HG02571 (cell line): ENCODE measurements at regions not wholly inside any gene's neighbourhood (a gene's known extent, or its start where the extent isn't known, plus 50 kb on each side); places are given as distances from the start of the nearest gene placed in this dataset.

ENCODE experiments used
- ATAC-seq: cut with Tn5 transposase; IDR thresholded peaks from one replicate; pipeline ENCODE4 v1.9.1; 2021; ENCODE audit warnings: mild to moderate bottlenecking, moderate library complexity; ENCODE audit not compliant: unreplicated experiment

DNA sequence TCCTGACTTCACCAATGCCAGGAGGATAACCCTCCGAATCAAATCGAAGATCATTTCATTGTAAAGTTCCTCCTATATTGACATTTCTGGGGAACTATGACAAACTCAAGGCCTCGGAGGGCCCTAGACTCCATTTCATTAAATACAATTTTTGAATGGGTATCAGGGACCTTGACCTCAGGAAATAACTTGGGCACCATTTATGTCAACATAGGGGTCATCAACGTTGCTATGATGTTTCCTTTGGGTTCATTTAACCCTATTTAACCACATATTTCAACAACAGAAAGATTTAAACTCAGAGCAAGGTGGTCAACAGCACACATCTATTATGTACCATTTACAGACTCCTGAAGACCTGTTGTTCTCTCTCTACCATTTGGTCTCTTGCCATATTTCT is 395.1 kb downstream of the TRIML1 start:
- no peak for ATAC-seq

DNA sequence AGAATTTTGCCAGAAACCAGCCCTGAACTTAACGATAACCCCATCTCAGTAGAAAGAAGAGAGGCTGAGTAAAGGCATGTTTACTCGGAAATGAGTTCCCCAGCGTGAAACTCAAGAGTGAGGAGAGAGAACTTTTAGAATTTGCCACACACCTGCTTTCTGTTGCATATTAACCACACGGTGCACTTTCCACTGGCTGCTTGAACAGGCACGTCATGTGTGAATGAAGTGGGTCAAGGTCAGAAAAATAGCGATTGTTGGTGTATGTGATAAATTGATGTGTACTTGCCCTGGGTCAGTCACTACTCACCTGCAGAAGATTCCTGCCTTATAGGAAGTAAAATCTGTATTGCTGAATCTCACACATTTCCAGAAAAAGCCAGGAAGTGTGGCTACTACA is 395.7 kb downstream of the TRIML1 start:
- no peak for ATAC-seq

DNA sequence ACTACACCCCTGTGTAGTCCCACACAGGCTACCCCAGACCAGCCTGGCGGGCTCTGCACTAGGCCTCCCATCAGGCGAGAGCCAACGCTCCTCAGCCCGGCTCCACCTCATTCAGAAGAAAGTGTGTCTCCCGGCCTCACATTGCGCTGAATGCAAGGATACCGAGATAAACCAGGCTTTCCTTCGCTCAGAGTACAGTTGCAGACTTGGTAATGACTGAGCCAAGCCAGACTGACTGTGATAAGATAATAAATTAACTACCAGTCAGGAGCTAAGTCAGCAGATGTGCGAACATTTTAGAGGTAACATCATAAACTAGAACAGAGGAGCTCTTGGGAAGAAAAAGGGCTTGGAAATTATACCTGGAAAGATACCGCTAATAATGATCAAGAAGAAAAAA is 397.6 kb downstream of the TRIML1 start:
- ATAC-seq = no peak

DNA sequence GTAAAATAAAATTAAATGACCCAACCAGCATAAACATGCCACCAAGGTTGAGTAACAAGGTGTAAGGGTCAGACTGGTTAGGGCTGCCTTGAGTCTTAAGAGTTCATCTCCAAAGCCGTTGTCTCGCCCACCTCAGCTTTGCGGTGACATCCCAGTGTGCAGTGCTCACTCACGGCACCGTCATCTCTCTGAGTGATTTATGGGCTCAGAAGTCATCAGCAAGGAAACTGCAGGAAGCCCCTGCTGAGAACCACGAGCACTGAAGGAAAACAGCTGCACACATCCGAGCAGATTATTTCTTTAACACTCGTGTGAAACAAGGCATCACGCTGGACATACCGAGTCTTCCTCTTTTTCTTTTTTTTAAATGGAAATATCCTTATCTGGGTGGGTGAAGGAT is 411.1 kb downstream of the TRIML1 start:
- no peak for ATAC-seq

DNA sequence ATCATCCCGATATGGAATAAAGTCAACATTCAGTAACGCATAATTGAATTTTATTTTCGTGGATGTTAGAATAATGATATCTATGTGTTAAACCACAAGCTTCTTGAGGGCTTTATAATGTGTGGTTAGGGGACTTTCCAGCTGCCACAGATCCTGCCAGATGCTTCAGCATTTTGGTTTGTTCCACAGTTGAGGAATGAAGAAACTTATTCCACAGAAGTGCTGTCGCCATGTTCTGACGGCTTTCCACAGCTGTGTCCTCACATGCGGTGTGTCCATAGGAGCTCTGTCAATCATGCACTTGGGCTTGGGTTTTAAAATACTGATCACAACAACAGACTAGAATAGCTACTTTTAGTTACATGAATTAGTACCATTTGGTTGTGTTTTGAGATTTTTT is 411.9 kb downstream of the TRIML1 start:
- no peak for ATAC-seq

DNA sequence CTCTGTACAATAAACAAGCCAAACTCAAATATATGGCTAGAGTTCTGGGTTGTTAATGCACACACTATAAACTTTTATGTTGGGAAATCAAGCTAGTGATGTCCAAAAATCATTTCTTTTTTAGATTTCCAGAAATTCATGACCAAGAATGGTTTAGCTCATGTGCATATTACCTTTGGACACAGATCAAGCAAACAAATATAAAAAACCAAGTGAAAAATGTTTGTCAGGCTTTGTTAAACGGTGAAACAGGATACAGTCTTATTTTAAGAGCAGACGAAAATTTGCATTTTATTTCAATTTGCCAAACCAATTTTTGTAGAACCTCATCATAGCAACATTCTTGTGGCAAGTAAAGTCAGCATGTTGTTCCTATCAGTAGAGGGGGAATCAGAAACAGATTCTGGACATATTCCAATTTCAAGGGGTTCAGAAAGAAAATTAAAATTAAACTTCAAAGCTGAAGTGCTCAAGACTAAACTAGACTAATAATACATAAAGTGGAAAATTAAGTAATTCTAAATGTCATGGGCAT is 413.6 kb downstream of the TRIML1 start:
- no peak for ATAC-seq

DNA sequence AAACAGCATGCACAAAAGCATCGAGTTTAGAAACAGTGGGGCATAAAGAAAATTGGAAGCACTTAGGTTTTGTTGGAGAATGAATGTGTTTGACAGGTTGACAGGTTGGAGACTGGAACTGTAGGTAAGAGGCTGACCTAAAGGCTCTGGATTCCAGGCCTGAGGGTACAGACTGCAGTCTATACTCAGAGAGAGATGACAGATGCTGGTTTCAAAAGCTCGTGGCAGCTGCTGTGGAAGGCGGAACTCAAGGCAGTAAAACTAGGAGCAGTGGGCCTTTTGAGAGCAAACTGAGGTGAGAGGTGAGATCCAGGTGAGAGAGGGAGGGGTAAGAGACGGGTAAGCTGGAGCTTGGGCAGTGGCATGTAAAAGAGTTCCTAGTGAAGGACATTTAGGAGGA is 415.2 kb downstream of the TRIML1 start:
- ATAC-seq = no peak

DNA sequence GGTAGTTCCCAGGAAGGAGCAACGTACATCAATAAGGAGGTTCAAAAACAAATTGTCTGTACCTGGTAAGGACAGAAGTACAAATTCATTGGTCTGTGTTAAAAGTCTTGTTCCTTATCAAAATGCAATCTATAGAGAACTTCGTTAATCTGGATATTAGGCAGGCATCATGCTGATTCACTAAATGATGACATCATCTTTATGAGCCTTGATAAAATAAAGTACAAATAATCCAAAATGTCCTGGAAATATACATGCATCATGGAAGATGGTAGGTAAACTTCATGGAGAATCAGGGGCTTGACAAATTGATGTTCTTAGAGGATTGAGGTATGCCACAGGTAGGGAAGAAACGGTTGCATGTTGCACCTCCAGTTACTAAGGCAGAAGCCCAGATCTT is 433.9 kb downstream of the TRIML1 start:
- no peak for ATAC-seq

DNA sequence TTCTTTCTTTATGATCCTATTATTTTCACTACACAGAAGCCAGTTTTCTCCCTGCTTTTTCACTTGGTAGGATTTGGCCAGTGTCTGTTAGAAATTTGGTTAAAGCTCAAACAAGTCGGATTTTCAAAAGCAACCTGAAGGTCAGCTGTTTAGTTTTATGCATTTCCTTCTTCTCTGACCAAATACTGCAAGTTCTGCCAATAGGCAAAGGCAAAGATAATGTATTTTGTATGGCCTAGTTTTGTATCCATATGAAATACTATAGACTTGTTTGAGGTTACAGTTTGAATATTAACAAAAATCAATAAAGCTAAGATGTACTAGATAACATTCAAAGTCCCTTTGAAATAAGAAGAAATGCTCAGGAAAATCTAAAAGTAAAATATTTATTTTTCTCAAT is 439.4 kb downstream of the TRIML1 start:
- ATAC-seq = no peak

DNA sequence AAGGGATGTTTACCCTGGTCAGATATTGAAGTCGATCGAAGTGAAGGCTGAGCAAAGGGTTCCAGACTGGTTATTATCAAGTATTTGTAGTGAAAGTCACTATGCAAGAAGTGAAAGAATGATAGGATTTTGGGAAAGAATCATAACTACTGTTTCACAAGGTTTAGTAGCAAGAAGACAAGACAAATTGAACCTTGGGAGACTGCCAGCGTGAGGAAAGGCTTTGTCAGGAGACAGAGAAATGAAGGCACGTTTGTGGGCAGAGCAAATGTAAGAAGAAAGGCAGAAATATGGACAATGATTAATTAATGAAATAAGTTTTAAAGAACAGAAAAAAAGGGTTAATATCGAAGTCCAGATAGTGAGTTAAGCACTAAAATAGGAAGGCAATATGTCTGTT is 456.8 kb downstream of the TRIML1 start:
- no peak for ATAC-seq

DNA sequence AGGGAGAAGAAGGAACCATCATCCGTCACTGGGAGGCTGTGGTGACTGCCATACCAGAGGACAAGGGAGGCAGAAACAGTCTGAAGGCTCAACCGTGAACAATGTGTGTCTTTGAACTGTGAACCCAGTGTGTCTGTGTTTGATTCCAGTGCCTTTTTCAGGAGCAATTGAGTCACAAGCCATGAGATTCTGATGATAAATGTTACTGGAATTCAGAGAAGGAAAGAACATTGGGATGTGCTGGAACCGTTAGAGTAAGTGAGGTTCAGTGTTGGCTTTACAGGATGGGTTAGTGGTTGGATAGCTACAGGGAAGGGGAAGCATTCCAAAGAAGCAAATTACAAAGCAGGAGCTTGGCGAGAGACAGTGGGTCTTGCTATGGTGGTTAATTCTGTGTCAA is 464.4 kb downstream of the TRIML1 start:
- no peak for ATAC-seq

DNA sequence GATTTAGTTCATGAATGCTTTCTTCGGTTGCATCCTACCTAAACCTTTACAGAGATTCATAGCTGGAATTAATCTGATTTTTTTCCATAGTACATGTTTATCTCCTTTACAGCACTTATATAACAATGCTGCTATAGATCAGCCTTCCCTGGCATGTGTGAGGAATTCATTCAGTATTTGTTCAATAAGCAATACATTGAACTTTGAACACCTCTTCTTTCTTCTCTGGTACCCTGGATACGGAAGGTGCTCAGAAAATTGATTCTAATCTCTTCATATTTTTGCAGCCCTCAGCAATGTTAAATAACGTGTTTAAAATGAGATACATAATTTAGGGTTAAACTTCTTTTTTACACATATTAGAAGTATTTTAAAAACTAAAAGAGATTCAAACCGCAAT is 467.4 kb downstream of the TRIML1 start:
- ATAC-seq = no peak

DNA sequence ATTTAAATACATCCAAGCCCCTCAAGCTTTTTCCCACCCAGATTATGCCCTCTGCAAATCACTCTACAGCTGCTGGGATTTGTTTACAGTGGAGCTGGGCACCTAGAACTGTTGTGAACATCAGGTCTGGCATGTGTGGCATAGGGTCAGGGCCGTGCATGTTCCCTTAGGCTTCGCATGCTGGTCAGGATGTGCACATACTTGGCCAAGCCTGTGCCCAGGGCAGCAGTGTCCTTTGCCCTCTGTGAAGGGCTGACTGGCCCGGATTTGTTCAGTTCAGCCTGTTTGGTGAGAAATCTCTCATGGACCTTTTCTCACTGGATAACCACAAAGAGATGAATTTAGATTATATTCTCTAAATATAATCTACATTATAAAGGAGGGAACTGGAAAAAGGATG is 471.9 kb downstream of the TRIML1 start:
- ATAC-seq = no peak

DNA sequence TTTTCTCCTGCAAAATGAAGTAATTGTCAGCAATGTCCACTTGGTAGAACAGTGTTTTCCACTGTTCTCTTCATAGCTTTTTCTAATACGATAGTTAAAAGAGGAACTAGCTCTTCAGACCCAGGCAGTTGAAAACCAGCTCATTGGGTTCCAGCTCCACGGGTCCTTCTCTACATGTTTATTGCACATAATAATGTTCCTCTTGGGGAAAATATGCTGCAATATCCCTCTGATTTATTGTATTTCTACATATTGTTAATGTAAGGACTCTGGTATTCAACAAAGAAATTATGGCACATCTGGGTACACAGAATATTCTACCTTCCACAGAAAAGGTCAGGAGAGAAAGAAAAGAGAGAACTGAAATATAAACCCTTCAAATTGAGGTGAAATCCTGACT is 473.4 kb downstream of the TRIML1 start:
- no peak for ATAC-seq

DNA sequence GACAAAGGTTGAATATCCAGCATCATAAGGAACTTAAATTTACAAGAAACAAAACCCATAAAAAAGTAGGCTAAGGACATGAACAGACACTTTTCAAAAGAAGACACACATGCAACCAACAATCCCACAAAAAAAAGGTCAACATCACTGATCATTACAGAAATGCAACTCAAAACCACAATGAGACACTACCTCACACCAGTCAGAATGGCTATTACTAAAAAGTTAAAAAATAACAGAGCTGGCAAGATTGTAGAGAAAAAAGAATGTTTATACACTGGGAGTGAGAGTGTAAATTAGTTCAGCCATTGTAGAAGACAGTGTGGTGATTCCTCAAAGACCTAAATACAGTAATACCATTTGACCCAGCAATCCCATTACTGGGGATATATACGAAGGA is 474.7 kb downstream of the TRIML1 start:
- no peak for ATAC-seq

DNA sequence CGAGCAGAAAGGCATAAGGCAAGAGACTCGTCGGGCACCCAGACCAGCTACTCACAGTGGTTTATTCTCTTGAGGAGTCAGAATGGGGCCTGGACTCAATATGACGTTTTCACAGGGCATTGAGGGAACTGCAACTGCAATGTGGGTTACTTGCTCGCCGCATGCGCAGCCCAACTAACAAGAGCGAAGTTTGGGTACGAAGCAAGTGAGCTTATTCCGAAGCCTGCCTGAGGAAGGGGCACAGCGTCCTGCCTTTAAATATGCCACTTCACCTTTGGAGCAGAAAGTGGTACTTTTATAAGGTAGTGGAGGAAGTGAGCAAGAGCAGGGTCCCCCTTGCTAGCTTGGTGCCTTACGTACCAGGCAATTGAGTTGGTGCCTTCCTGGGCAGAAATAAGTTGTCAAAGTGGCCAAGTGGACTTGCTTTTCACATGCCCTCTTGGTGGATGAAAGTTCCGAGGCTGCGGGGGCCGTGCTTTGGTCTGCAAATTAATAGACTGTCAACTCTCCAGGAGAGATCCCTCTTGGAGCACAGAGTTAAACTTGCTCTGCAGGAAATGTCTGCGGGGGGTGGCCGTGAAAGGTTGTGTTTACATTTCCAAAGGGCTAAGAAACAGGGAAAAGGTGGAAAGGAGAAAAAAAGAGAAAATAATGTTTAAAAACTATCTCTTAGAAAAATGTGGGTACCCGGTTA is 480.4 kb downstream of the TRIML1 start:
- no peak for ATAC-seq

DNA sequence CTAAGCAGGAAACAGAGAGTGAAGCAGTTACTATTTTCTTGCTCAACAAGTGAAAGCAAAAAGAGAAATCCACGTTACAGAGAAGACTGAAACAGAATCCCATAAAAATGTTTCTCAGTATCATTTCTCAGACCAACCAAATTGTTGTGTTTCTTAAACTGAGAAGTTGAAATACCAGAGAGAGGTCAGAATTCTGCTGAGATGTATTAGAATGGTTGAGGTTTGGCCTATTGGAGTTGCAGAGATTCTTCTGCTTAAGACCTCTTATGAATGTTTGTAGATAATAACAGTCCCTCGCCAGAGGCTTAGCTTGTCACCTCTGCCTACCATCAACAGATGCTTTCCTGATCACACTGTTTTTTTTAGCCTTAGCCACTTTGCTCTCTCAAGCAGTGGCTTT is 481.4 kb downstream of the TRIML1 start:
- no peak for ATAC-seq

DNA sequence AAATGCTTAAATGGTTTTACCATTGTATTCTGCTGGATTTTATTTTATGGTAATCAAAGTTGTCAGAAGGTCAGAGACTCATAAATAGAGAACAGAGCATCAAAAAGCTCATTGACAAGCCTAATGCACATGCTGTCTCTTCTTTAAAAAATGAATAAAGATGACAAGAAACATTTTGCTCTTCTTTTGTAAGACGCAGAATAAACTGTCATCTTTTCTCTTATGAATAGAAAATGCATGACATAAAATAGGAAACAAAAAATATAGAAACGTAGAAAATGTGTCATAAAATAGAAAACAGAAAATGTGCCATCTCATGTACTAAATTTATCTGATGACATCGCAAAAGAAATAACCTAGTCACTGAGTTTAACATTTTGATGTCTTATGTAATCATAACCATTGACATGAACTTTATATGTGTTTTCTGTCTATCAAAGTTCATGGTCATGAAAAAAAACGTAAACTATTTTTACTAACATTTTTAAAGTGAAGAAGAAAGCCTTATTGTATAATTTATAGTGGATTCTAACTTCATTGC is 484.1 kb downstream of the TRIML1 start:
- ATAC-seq = no peak

DNA sequence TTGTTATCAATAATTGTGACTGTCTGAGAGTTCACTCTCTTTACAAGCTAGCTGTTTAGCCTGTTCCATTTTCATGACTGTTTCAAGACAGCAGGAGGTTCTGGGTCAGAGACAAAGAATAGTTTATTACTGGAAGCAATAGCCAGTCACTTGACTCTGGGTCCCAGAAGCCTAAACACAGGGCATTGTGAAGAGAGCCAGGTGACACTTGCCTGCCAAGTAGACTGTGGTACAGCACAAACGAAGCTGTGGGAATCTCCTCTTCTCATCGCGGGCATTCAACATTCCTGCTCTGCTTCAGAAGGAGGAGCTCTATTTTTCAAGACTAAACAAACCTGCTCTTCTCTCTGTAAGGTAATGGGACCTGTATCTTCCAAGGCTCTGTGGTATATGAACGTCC is 485.1 kb downstream of the TRIML1 start:
- ATAC-seq = no peak

DNA sequence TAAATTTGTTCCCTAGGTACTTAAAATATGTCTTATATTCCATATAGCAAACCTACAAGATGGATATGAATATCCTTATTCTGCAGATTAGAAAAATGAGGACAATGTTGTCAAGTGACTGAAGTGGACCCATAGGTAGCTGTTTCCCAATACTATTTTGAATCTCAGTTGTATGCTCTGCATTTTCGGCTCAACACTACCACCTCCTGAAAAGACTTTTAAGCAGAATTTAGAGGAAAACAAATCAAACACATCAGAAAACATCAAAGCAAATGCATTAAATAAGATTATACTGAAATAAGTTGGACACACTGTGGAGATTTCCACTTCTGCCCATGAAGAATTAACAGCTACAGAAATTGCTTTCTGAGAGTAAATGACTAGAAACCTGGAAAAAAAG is 488.7 kb downstream of the TRIML1 start:
- ATAC-seq = no peak

DNA sequence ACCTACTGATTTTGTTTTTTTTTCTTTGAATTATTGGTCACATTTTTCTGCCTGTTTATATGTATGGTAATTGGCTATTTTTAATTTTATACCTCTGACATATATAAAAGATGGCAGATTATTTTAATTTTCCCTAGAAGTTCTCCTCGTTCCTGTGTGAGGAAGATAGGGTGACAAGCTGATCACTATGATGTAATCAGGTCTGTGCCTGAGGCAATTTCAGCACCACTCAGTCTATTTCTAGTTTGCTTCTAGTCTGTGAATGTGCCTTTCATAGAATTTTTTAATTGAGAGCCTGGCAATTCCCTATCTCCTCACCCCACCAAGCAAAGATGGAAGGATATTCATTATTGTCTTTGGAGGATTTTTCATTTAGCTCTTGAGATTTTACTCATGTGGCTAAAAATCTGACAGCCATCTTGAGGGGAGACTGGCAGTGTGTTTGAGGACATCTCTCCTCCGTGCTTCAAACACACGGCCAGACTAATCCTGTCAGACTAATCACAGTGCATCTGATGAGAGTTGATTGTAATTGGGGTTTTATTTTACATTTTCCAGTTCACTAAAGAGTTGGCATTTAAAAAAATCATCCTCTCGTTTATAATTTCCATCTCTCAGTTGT is 500.3 kb downstream of the TRIML1 start:
- ATAC-seq = no peak

DNA sequence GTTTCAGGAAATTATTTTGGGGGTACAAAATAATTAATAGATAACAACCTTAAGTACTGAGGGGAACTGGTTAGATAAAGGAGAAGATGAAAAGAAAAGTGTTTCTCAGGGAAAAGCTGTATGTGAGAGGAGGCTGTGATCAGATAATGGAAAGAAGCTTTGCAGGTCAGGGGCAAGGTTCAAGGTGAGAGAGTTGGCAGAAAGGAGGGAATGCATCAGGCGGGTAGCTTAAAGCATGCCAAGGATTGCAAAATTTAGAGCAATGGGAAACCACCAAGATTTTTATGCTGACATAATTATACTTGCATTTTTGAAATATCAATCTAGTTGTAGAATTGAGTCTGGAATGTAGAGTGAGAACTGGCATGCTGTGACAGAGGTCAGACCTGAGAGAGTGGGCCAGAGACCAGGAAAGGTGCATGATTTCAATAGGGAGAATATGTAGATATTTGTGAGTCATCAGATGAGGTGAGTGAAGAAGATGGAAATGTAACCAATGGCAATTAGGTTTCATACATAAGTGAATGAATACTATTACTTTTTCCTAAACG is 508.7 kb downstream of the TRIML1 start:
- no peak for ATAC-seq
